Fibroblast of villous mesenchyme (primary cell): ENCODE measurements at regions not wholly inside any gene's neighbourhood (a gene's known extent, or its start where the extent isn't known, plus 50 kb on each side); places are given as distances from the start of the nearest gene placed in this dataset.
A peak's percentile ranks its signal among the peaks of the same experiment; 100 is the strongest.

Experiments
- DNase-seq: peaks from one replicate; pipeline ENCODE4 v3.0.0-alpha.2; 2010; ENCODE audit warnings: low read depth
- H3K4me3 ChIP-seq: 2 replicates; pipeline ENCODE4 v1.5.1; 2011; ENCODE audit warnings: low read depth, mild to moderate bottlenecking, low read length
- CTCF ChIP-seq: IDR thresholded peaks from 2 replicates; pipeline ENCODE4 v1.5.1; 2012; ENCODE audit warnings: low read depth, mild to moderate bottlenecking, low read length; ENCODE audit not compliant: insufficient read depth

- H3K4me3 ChIP-seq, result no peak overlapping the region
- DNase-seq, result no peak
- no peak for TF ChIP-seq CTCF
Observed at GRCh38 chr9:81532251-81532650, 157.1 kb downstream of the TLE1 start.

GRCh38 chr9:81531511-81531910 is 157.8 kb downstream of the TLE1 start:
- no peak for TF ChIP-seq CTCF
- H3K4me3 ChIP-seq, result no peak overlapping the region
- DNase-seq, result no peak

- DNase-seq, result no peak
- no peak for TF ChIP-seq CTCF
Observed at GRCh38 chr9:81530846-81531245, 158.5 kb downstream of the TLE1 start.

GRCh38 chr9:81530310-81530810 is 159.0 kb downstream of the TLE1 start:
- no peak for TF ChIP-seq CTCF
- no peak for DNase-seq
- H3K4me3 ChIP-seq, result no peak overlapping the region

More at GRCh38 chr9:81530846-81531245, 158.5 kb downstream of the TLE1 start:
- H3K4me3 ChIP-seq, result no peak overlapping the region

- peak; percentile 63 for DNase-seq
- H3K4me3 ChIP-seq, result no peak overlapping the region
- TF ChIP-seq CTCF, result no peak
Observed at GRCh38 chr9:81529556-81530193, 159.7 kb downstream of the TLE1 start.

GRCh38 chr9:81526587-81526986 is 162.8 kb downstream of the TLE1 start:
- TF ChIP-seq CTCF, result no peak
- DNase-seq, result peak; percentile 56
- no peak overlapping the region for H3K4me3 ChIP-seq
